ENCODE measurements at regions not wholly inside any gene's neighbourhood (a gene's known extent, or its start where the extent isn't known, plus 50 kb on each side); places are given as distances from the start of the nearest gene placed in this dataset.

GRCh38 chr17:72346306-72346705, 225.5 kb downstream of the SOX9 start:
- Histone ChIP-seq H3K9me3 (ENCODE audit: low read depth, low read length) (no peaks in the 10 kb centered on the region), H3K9ac (ENCODE audit: insufficient read length) (no peak overlapping the region), H3K36me3 (ENCODE audit: insufficient read depth, low read length) (no peaks in the 10 kb centered on the region), H3K27ac (no peak overlapping the region), H3K4me3 (no peak overlapping the region)
- TF ChIP-seq FOXP2 (optimal IDR thresholded peaks at IDR 0.05; ENCODE audit: control extremely low read depth, extremely low read length, insufficient read depth) = no peak
- TF ChIP-seq POLR2AphosphoS5 (IDR thresholded peaks at IDR 0.05; ENCODE audit: borderline replicate concordance, low read depth, low read length) = no peak
- no peak for TF ChIP-seq EZH2 (IDR thresholded peaks at IDR 0.05)
- no peak for DNase-seq (ENCODE audit: low read depth, low spot score)

- H3K4me3 ChIP-seq = no peak overlapping the region
- H3K9me3 ChIP-seq (ENCODE audit: low read depth, low read length) = no peaks in the 10 kb centered on the region
- no peak for DNase-seq (ENCODE audit: low read depth, low spot score)
- no peaks in the 10 kb centered on the region for H3K36me3 ChIP-seq (ENCODE audit: insufficient read depth, low read length)
- H3K27ac ChIP-seq = no peak overlapping the region
- no peak overlapping the region for H3K9ac ChIP-seq (ENCODE audit: insufficient read length)
- TF ChIP-seq EZH2 (IDR thresholded peaks at IDR 0.05) (no peak), POLR2AphosphoS5 (IDR thresholded peaks at IDR 0.05; ENCODE audit: borderline replicate concordance, low read depth, low read length) (no peak), FOXP2 (optimal IDR thresholded peaks at IDR 0.05; ENCODE audit: control extremely low read depth, extremely low read length, insufficient read depth) (no peak)
These were observed 228.2 kb downstream of the SOX9 start for GRCh38 chr17:72349011-72349410.

GRCh38 chr17:72349491-72349995, 228.7 kb downstream of the SOX9 start:
- H3K9ac ChIP-seq (ENCODE audit: insufficient read length) = no peak overlapping the region
- no peak for DNase-seq (ENCODE audit: low read depth, low spot score)
- no peak for TF ChIP-seq EZH2 (IDR thresholded peaks at IDR 0.05)
- TF ChIP-seq POLR2AphosphoS5 (IDR thresholded peaks at IDR 0.05; ENCODE audit: borderline replicate concordance, low read depth, low read length) = no peak
- TF ChIP-seq FOXP2 (optimal IDR thresholded peaks at IDR 0.05; ENCODE audit: control extremely low read depth, extremely low read length, insufficient read depth) = no peak
- no peak overlapping the region for H3K27ac ChIP-seq
- no peaks in the 10 kb centered on the region for H3K36me3 ChIP-seq (ENCODE audit: insufficient read depth, low read length)
- H3K4me3 ChIP-seq = no peak overlapping the region
- H3K9me3 ChIP-seq (ENCODE audit: low read depth, low read length) = no peaks in the 10 kb centered on the region

- Histone ChIP-seq H3K9me3 (ENCODE audit: low read depth, low read length) (no peaks in the 10 kb centered on the region), H3K36me3 (ENCODE audit: insufficient read depth, low read length) (no peaks in the 10 kb centered on the region), H3K27ac (no peak overlapping the region), H3K9ac (ENCODE audit: insufficient read length) (no peak overlapping the region), H3K4me3 (no peak overlapping the region)
- TF ChIP-seq POLR2AphosphoS5 (IDR thresholded peaks at IDR 0.05; ENCODE audit: borderline replicate concordance, low read depth, low read length) (no peak), EZH2 (IDR thresholded peaks at IDR 0.05) (no peak), FOXP2 (optimal IDR thresholded peaks at IDR 0.05; ENCODE audit: control extremely low read depth, extremely low read length, insufficient read depth) (no peak)
- no peak for DNase-seq (ENCODE audit: low read depth, low spot score)
These were observed 229.3 kb downstream of the SOX9 start for GRCh38 chr17:72350073-72350472.

- TF ChIP-seq POLR2AphosphoS5 (IDR thresholded peaks at IDR 0.05; ENCODE audit: borderline replicate concordance, low read depth, low read length) (no peak), FOXP2 (optimal IDR thresholded peaks at IDR 0.05; ENCODE audit: control extremely low read depth, extremely low read length, insufficient read depth) (no peak), EZH2 (IDR thresholded peaks at IDR 0.05) (no peak)
These were observed 230.5 kb downstream of the SOX9 start for GRCh38 chr17:72351365-72351764.

GRCh38 chr17:72351884-72352346, 231.1 kb downstream of the SOX9 start:
- Histone ChIP-seq H3K9me3 (ENCODE audit: low read depth, low read length) (no peaks in the 10 kb centered on the region), H3K4me3 (no peak overlapping the region), H3K27ac (no peak overlapping the region), H3K36me3 (ENCODE audit: insufficient read depth, low read length) (no peaks in the 10 kb centered on the region), H3K9ac (ENCODE audit: insufficient read length) (no peak overlapping the region)
- TF ChIP-seq POLR2AphosphoS5 (IDR thresholded peaks at IDR 0.05; ENCODE audit: borderline replicate concordance, low read depth, low read length) (no peak), EZH2 (IDR thresholded peaks at IDR 0.05) (no peak), FOXP2 (optimal IDR thresholded peaks at IDR 0.05; ENCODE audit: control extremely low read depth, extremely low read length, insufficient read depth) (no peak)
- DNase-seq (ENCODE audit: low read depth, low spot score) = no peak

More at GRCh38 chr17:72351365-72351764, 230.5 kb downstream of the SOX9 start:
- Histone ChIP-seq H3K9me3 (ENCODE audit: low read depth, low read length) (no peaks in the 10 kb centered on the region), H3K27ac (no peak overlapping the region), H3K36me3 (ENCODE audit: insufficient read depth, low read length) (no peaks in the 10 kb centered on the region), H3K4me3 (no peak overlapping the region), H3K9ac (ENCODE audit: insufficient read length) (no peak overlapping the region)
- no peak for DNase-seq (ENCODE audit: low read depth, low spot score)

GRCh38 chr17:72353502-72353901, 232.7 kb downstream of the SOX9 start:
- no peak for TF ChIP-seq FOXP2 (optimal IDR thresholded peaks at IDR 0.05; ENCODE audit: control extremely low read depth, extremely low read length, insufficient read depth)
- no peak for TF ChIP-seq EZH2 (IDR thresholded peaks at IDR 0.05)
- no peak for TF ChIP-seq POLR2AphosphoS5 (IDR thresholded peaks at IDR 0.05; ENCODE audit: borderline replicate concordance, low read depth, low read length)
- no peaks in the 10 kb centered on the region for H3K9me3 ChIP-seq (ENCODE audit: low read depth, low read length)
- H3K36me3 ChIP-seq (ENCODE audit: insufficient read depth, low read length) = no peaks in the 10 kb centered on the region
- H3K27ac ChIP-seq = no peak overlapping the region
- no peak overlapping the region for H3K9ac ChIP-seq (ENCODE audit: insufficient read length)
- no peak for DNase-seq (ENCODE audit: low read depth, low spot score)
- no peak overlapping the region for H3K4me3 ChIP-seq

GRCh38 chr17:72354071-72354470, 233.3 kb downstream of the SOX9 start:
- no peak overlapping the region for H3K27ac ChIP-seq
- TF ChIP-seq POLR2AphosphoS5 (IDR thresholded peaks at IDR 0.05; ENCODE audit: borderline replicate concordance, low read depth, low read length) = no peak
- no peak for TF ChIP-seq FOXP2 (optimal IDR thresholded peaks at IDR 0.05; ENCODE audit: control extremely low read depth, extremely low read length, insufficient read depth)
- no peak for TF ChIP-seq EZH2 (IDR thresholded peaks at IDR 0.05)
- H3K9me3 ChIP-seq (ENCODE audit: low read depth, low read length) = no peaks in the 10 kb centered on the region
- H3K4me3 ChIP-seq = no peak overlapping the region
- no peak overlapping the region for H3K9ac ChIP-seq (ENCODE audit: insufficient read length)
- no peak for DNase-seq (ENCODE audit: low read depth, low spot score)
- no peaks in the 10 kb centered on the region for H3K36me3 ChIP-seq (ENCODE audit: insufficient read depth, low read length)

Data from SK-N-MC (cell line).